HL-60 (cell line): ENCODE measurements at regions not wholly inside any gene's neighbourhood (a gene's known extent, or its start where the extent isn't known, plus 50 kb on each side); places are given as distances from the start of the nearest gene placed in this dataset.
A peak's percentile ranks its signal among the peaks of the same experiment; 100 is the strongest.

Experiments used
- DNase-seq, 2 experiments: peaks; one replicate each; pipeline ENCODE4 v3.0.0-alpha.2; 2010 to 2020; ENCODE audit warnings: low read depth in 1 of 2, low spot score in 1 of 2
- H3K27ac ChIP-seq: fragments of 250-450 bp; sonication (Bioruptor Pico); replicated peaks from 2 replicates; pipeline ENCODE4 v1.5.1; 2020; ENCODE audit warnings: mild to moderate bottlenecking, moderate library complexity
- H3K27me3 ChIP-seq: fragments of 250-450 bp; sonication (Bioruptor Pico); 2 replicates; pipeline ENCODE4 v1.5.1; 2021; ENCODE audit warnings: mild to moderate bottlenecking, moderate library complexity; ENCODE audit not compliant: insufficient read depth, poor library complexity, severe bottlenecking
- H3K4me3 ChIP-seq: replicated peaks from 2 replicates; pipeline ENCODE4 v1.5.1; 2011; ENCODE audit warnings: mild to moderate bottlenecking, control low read depth, low read length; ENCODE audit not compliant: insufficient read depth
- GABPA ChIP-seq: IDR thresholded peaks from 2 replicates; pipeline ENCODE4 v1.6.1; 2012; ENCODE audit warnings: low read depth
- POLR2AphosphoS5 ChIP-seq: IDR thresholded peaks from 2 replicates; pipeline ENCODE4 v1.6.1; 2012; ENCODE audit warnings: low read depth
- SPI1 ChIP-seq: IDR thresholded peaks from 2 replicates; pipeline ENCODE4 v1.6.1; 2012; ENCODE audit warnings: low read depth, mild to moderate bottlenecking, borderline replicate concordance
- TF ChIP-seq, protein P1 (sequence below): IDR thresholded peaks from 2 replicates; pipeline ENCODE4 v1.6.1; 2012; ENCODE audit warnings: low read depth; ENCODE audit not compliant: insufficient replicate concordance
- TF ChIP-seq, protein P2 (sequence below): IDR thresholded peaks from one replicate; pipeline ENCODE4 v1.5.1; 2011; ENCODE audit warnings: low read length, control low read depth, inconsistent platforms; ENCODE audit not compliant: insufficient read depth

DNA sequence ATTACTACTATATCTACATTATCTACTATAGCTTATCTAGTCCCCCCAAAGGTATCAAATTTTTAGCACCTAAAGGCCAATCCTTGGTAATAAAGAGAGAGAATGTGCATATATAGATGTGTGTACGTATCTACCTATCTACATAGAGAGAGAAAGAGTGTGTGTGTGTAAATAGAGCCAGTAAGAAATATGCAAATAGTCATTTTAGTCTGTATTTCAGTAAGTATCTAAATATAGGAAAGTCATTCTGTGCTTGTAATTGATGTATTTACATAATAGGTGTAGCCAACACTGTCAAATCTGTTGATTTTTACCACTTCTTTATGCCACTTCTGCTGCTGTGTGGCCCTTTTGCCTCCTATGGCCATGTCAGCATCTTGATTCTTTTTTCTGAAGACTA, 284.5 kb upstream of the TFPI start:
- no peak for DNase-seq
- TF ChIP-seq, protein P1, sequence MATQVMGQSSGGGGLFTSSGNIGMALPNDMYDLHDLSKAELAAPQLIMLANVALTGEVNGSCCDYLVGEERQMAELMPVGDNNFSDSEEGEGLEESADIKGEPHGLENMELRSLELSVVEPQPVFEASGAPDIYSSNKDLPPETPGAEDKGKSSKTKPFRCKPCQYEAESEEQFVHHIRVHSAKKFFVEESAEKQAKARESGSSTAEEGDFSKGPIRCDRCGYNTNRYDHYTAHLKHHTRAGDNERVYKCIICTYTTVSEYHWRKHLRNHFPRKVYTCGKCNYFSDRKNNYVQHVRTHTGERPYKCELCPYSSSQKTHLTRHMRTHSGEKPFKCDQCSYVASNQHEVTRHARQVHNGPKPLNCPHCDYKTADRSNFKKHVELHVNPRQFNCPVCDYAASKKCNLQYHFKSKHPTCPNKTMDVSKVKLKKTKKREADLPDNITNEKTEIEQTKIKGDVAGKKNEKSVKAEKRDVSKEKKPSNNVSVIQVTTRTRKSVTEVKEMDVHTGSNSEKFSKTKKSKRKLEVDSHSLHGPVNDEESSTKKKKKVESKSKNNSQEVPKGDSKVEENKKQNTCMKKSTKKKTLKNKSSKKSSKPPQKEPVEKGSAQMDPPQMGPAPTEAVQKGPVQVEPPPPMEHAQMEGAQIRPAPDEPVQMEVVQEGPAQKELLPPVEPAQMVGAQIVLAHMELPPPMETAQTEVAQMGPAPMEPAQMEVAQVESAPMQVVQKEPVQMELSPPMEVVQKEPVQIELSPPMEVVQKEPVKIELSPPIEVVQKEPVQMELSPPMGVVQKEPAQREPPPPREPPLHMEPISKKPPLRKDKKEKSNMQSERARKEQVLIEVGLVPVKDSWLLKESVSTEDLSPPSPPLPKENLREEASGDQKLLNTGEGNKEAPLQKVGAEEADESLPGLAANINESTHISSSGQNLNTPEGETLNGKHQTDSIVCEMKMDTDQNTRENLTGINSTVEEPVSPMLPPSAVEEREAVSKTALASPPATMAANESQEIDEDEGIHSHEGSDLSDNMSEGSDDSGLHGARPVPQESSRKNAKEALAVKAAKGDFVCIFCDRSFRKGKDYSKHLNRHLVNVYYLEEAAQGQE: no peak
- TF ChIP-seq SPI1: no peak
- TF ChIP-seq, protein P2, sequence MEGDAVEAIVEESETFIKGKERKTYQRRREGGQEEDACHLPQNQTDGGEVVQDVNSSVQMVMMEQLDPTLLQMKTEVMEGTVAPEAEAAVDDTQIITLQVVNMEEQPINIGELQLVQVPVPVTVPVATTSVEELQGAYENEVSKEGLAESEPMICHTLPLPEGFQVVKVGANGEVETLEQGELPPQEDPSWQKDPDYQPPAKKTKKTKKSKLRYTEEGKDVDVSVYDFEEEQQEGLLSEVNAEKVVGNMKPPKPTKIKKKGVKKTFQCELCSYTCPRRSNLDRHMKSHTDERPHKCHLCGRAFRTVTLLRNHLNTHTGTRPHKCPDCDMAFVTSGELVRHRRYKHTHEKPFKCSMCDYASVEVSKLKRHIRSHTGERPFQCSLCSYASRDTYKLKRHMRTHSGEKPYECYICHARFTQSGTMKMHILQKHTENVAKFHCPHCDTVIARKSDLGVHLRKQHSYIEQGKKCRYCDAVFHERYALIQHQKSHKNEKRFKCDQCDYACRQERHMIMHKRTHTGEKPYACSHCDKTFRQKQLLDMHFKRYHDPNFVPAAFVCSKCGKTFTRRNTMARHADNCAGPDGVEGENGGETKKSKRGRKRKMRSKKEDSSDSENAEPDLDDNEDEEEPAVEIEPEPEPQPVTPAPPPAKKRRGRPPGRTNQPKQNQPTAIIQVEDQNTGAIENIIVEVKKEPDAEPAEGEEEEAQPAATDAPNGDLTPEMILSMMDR: no peak
- TF ChIP-seq GABPA: no peak
- TF ChIP-seq POLR2AphosphoS5: no peak
- H3K27ac ChIP-seq: no peak overlapping the region
- H3K4me3 ChIP-seq: no peak overlapping the region
- H3K27me3 ChIP-seq: no peaks in the 10 kb centered on the region

DNA sequence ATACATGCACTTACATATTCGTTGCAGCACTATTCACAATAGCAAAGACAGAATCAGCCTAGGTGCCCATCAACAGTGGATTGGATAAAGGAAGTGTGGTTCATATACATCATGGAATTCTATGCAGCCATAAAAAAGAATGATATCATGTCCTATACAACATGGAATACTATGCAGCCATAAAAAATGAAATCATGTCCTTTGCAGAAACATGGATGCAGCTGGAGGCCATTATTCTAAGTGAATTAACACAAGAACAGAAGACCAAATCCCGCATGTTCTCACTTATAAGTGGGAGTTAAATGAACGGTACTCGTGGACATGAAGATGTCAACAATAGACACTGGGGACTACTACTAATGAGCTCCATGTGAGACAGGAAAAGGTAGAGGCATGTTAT, 288.1 kb upstream of the TFPI start:
- TF ChIP-seq, protein P1: no peak
- Histone ChIP-seq H3K27me3 (no peaks in the 10 kb centered on the region), H3K4me3 (no peak overlapping the region), H3K27ac (no peak overlapping the region)
- no peak for DNase-seq

DNA sequence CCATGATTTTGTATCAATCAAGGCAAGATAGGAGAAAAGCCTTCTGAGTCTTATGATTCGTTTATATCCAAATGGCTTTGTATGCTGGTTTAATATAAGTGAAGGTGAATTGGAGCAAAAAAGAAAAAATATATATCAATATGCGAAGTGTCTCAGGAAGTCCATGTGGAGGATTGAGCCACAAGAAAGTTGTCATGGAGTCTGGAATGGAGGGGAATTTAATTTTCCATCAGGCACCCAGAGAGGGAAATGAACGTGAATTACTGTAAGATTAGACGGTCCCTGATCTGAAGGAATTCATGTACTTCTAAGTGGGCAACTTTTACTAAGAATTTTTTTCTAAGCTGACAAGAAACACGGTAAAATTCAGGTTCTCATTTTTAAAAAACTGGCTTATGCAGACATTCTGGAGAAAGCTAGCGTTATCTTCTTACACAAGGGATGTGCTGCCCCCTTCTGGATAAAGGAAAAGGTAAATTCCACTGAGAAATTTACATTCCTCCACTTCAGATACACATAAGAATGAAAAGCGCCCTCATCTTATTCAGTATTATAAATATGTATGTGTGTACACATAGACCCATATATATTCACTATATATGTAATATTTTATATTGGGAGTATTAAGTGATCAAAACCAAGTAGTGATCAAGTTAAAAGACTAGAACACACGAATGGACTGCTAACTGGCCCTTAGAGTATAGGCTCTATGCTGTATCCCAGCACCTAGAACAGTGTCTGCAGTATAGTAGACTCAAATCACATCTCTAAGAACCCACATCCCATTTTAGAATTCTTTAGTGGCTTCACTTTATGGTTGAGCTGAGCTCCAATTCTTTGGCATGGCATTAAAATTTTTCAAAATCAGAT, 289.0 kb upstream of the TFPI start:
- H3K27me3 ChIP-seq: no peaks in the 10 kb centered on the region
- no peak for TF ChIP-seq SPI1
- TF ChIP-seq POLR2AphosphoS5: no peak
- no peak for TF ChIP-seq GABPA
- TF ChIP-seq, protein P2: peak; percentile 22
- peak in 1 of 2 experiments; percentile 24 for DNase-seq
- H3K27ac ChIP-seq: no peak overlapping the region
- no peak overlapping the region for H3K4me3 ChIP-seq

DNA sequence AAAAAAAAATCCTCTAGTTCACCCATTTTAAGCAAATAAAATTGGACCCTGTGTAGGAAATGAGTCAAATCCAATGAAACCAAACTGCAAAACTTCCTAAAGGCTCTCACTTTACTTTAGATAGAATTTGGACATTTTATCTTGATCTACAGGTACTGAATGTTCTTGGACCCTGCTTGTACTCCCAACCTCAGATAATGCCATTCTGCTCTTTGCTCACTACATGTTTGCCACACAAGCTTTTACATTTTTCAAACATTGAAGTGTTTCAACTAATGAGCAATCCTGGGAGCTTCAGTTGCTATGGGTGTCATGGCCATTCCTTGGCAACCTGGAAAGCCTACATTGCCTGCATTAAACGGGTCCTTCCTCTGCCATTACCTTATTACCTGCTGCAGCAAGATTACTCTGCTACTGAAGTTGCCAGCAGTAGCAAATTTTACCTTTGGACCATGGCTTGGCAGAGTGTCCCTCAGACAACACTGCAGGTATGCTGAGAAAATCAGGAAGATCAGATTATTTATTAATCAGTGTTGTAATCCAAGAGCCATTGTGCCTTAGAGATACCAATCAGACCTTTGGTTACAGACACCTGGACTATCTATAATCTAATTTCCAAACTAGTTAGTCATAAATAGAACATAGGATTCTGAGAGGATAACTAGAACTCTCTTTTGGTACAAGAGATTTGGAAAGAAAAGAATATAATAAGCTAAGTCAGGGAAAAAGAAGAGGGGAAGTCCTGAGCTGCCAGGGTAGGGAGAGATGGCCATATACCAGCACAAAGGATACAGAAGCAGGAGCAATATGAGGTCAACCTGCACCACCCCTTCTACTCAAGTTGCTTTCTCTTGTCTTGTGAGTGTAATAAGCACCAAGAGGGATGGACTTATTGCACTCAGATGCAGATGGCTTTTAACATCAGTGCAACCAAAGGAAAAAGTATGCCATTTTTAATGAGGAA, 293.3 kb upstream of the TFPI start:
- Histone ChIP-seq H3K27me3 (no peaks in the 10 kb centered on the region), H3K4me3 (no peak overlapping the region), H3K27ac (no peak overlapping the region)
- TF ChIP-seq, protein P2: no peak
- TF ChIP-seq, protein P1: no peak
- TF ChIP-seq SPI1: no peak
- TF ChIP-seq GABPA: no peak
- no peak for TF ChIP-seq POLR2AphosphoS5
- DNase-seq: no peak
